D721Med (cell line): ENCODE measurements at regions not wholly inside any gene's neighbourhood (a gene's known extent, or its start where the extent isn't known, plus 50 kb on each side); places are given as distances from the start of the nearest gene placed in this dataset.

ENCODE experiments used
- DNase-seq: peaks from one replicate; pipeline ENCODE4 v3.0.0; 2011; ENCODE audit warnings: low spot score; ENCODE audit not compliant: insufficient read length
- FAIRE-seq: peaks from 2 replicates; lab custom pipeline; 2011; peaks lifted over from hg19 to GRCh38; lab: Jason Lieb, UNC
- CTCF ChIP-seq: IDR thresholded peaks from 2 replicates; pipeline ENCODE4 v1.5.1; 2012; ENCODE audit warnings: mild to moderate bottlenecking, control low read depth; ENCODE audit not compliant: insufficient read depth; ENCODE audit errors: missing control alignments

GRCh38 chr2:573805-574392, 103.3 kb downstream of the TMEM18 start:
- DNase-seq (no peak), FAIRE-seq (no peak)
- TF ChIP-seq CTCF, result no peak

- no peak for FAIRE-seq
- no peak for TF ChIP-seq CTCF
- no peak for DNase-seq
These were observed 104.2 kb downstream of the TMEM18 start for GRCh38 chr2:573025-573424.

GRCh38 chr2:569681-570080, 107.5 kb downstream of the TMEM18 start:
- DNase-seq (no peak), FAIRE-seq (no peak)
- no peak for TF ChIP-seq CTCF

GRCh38 chr2:568639-569235, 108.5 kb downstream of the TMEM18 start:
- no peak for FAIRE-seq
- no peak for TF ChIP-seq CTCF
- no peak for DNase-seq

GRCh38 chr2:567865-568638, 109.2 kb downstream of the TMEM18 start:
- no peak for TF ChIP-seq CTCF
- DNase-seq, result no peak
- no peak for FAIRE-seq

GRCh38 chr2:567496-567864, 109.7 kb downstream of the TMEM18 start:
- no peak for TF ChIP-seq CTCF
- no peak for FAIRE-seq

More at GRCh38 chr2:567496-567864, 109.7 kb downstream of the TMEM18 start:
- no peak for DNase-seq
